ENCODE measurements at regions not wholly inside any gene's neighbourhood (a gene's known extent, or its start where the extent isn't known, plus 50 kb on each side); places are given as distances from the start of the nearest gene placed in this dataset.

GRCh38 chr5:164909673-164910072 lies 1404.3 kb downstream of the MAT2B start:
- no peak for TF ChIP-seq ESRRG (CRISPR knock-in tag; IDR thresholded peaks at IDR 0.05)
- TF ChIP-seq, protein P1, sequence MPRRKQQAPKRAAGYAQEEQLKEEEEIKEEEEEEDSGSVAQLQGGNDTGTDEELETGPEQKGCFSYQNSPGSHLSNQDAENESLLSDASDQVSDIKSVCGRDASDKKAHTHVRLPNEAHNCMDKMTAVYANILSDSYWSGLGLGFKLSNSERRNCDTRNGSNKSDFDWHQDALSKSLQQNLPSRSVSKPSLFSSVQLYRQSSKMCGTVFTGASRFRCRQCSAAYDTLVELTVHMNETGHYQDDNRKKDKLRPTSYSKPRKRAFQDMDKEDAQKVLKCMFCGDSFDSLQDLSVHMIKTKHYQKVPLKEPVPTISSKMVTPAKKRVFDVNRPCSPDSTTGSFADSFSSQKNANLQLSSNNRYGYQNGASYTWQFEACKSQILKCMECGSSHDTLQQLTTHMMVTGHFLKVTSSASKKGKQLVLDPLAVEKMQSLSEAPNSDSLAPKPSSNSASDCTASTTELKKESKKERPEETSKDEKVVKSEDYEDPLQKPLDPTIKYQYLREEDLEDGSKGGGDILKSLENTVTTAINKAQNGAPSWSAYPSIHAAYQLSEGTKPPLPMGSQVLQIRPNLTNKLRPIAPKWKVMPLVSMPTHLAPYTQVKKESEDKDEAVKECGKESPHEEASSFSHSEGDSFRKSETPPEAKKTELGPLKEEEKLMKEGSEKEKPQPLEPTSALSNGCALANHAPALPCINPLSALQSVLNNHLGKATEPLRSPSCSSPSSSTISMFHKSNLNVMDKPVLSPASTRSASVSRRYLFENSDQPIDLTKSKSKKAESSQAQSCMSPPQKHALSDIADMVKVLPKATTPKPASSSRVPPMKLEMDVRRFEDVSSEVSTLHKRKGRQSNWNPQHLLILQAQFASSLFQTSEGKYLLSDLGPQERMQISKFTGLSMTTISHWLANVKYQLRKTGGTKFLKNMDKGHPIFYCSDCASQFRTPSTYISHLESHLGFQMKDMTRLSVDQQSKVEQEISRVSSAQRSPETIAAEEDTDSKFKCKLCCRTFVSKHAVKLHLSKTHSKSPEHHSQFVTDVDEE (CRISPR knock-in tag; IDR thresholded peaks at IDR 0.05) = no peak
- no peak for TF ChIP-seq OSR1 (CRISPR knock-in tag; IDR thresholded peaks at IDR 0.05)
- TF ChIP-seq ZC3H10 (CRISPR knock-in tag; IDR thresholded peaks at IDR 0.05) = no peak
- TF ChIP-seq ZNF8 (CRISPR knock-in tag; IDR thresholded peaks at IDR 0.05) = no peak
- TF ChIP-seq CREB5 (CRISPR knock-in tag; IDR thresholded peaks at IDR 0.05; ENCODE audit: low read depth) = no peak
- no peak for TF ChIP-seq TOX (CRISPR knock-in tag; IDR thresholded peaks at IDR 0.05; ENCODE audit: borderline replicate concordance)
- no peak for TF ChIP-seq ZFP30 (CRISPR knock-in tag; IDR thresholded peaks at IDR 0.05)
- no peak for TF ChIP-seq POU6F1 (CRISPR knock-in tag; IDR thresholded peaks at IDR 0.05; ENCODE audit: borderline replicate concordance, low read depth)
- no peak for ATAC-seq

DNA sequence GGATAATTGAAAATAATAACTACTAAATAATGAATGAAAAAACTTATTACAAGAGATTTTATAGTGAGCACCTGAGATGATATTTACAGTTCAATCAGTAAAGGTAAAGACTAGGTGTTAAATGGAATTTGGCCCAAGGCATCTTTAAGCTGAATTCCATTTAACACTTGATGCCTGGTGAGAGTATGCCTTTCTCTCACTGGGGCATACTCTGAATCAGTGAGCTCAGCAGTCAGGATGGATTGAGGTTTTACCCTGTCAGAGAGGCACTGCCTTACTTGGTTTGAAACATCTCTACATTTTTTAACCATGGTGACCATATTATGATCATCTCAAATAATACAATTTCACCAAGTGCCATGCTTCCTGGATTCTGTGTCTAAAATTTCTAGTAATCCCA lies 1416.3 kb downstream of the MAT2B start:
- ATAC-seq = no peak
- TF ChIP-seq RARB (CRISPR knock-in tag; IDR thresholded peaks at IDR 0.05) = no peak
- TF ChIP-seq, protein P1 (CRISPR knock-in tag; IDR thresholded peaks at IDR 0.05) = no peak
- no peak for TF ChIP-seq TOX (CRISPR knock-in tag; IDR thresholded peaks at IDR 0.05; ENCODE audit: borderline replicate concordance)
- TF ChIP-seq ZNF565 (CRISPR knock-in tag; conservative IDR thresholded peaks at IDR 0.05; ENCODE audit: low read depth) = no peak
- no peak for TF ChIP-seq CREB5 (CRISPR knock-in tag; IDR thresholded peaks at IDR 0.05; ENCODE audit: low read depth)
- no peak for TF ChIP-seq CSDC2 (CRISPR knock-in tag; IDR thresholded peaks at IDR 0.05)
- no peak for TF ChIP-seq ZNF70 (CRISPR knock-in tag; IDR thresholded peaks at IDR 0.05)
- no peak for TF ChIP-seq TCF4 (CRISPR knock-in tag; IDR thresholded peaks at IDR 0.05; ENCODE audit: borderline replicate concordance)
- TF ChIP-seq, protein P2, sequence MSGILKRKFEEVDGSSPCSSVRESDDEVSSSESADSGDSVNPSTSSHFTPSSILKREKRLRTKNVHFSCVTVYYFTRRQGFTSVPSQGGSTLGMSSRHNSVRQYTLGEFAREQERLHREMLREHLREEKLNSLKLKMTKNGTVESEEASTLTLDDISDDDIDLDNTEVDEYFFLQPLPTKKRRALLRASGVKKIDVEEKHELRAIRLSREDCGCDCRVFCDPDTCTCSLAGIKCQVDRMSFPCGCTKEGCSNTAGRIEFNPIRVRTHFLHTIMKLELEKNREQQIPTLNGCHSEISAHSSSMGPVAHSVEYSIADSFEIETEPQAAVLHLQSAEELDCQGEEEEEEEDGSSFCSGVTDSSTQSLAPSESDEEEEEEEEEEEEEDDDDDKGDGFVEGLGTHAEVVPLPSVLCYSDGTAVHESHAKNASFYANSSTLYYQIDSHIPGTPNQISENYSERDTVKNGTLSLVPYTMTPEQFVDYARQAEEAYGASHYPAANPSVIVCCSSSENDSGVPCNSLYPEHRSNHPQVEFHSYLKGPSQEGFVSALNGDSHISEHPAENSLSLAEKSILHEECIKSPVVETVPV (CRISPR knock-in tag; IDR thresholded peaks at IDR 0.05) = no peak
- TF ChIP-seq SNAI2 (CRISPR knock-in tag; IDR thresholded peaks at IDR 0.05) = no peak
- no peak for TF ChIP-seq PPARA (CRISPR knock-in tag; IDR thresholded peaks at IDR 0.05; ENCODE audit: borderline replicate concordance)
- TF ChIP-seq ZFP30 (CRISPR knock-in tag; IDR thresholded peaks at IDR 0.05) = no peak
- no peak for TF ChIP-seq GLIS3 (CRISPR knock-in tag; IDR thresholded peaks at IDR 0.05)
- no peak for TF ChIP-seq ZC3H10 (CRISPR knock-in tag; IDR thresholded peaks at IDR 0.05)
- TF ChIP-seq OSR1 (CRISPR knock-in tag; IDR thresholded peaks at IDR 0.05) = no peak
- no peak for TF ChIP-seq ISL1 (CRISPR knock-in tag; IDR thresholded peaks at IDR 0.05)
- no peak for TF ChIP-seq BACH2 (CRISPR knock-in tag; IDR thresholded peaks at IDR 0.05; ENCODE audit: borderline replicate concordance)
- TF ChIP-seq POU6F1 (CRISPR knock-in tag; IDR thresholded peaks at IDR 0.05; ENCODE audit: borderline replicate concordance, low read depth) = no peak

Data from SK-N-SH treated with all-trans-retinoic acid at 6 μM for 48 hours (cell line).